ENCODE measurements at regions not wholly inside any gene's neighbourhood (a gene's known extent, or its start where the extent isn't known, plus 50 kb on each side); places are given as distances from the start of the nearest gene placed in this dataset.

DNA sequence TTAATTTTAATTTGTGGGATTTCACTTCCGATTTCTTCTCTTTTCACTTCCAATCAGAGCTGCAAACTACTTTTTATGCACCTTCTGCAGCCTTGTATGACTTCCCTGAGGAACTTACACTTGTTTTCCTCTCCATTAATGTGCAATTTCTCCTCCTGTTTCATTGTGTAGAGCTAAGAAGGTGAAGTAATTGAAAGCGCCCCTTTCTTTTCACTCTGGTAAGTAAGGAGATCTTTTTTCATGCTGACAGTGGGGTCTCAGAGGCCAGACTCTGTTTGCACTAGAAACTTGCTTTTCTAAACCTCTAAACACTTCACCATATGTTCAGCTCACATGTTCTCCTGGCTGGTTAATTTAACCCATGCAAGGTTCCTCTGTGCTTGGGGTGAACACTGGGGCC is 117.0 kb downstream of the FANCF start:
- TF ChIP-seq SUZ12 (IDR thresholded peaks at IDR 0.05; ENCODE audit: extremely low read depth, insufficient read depth, insufficient read length) = no peak
- TF ChIP-seq ZNF274 (IDR thresholded peaks at IDR 0.05; ENCODE audit: low read depth, low read length) = no peak
